Glomerular visceral epithelial cell (primary cell): ENCODE measurements at regions not wholly inside any gene's neighbourhood (a gene's known extent, or its start where the extent isn't known, plus 50 kb on each side); places are given as distances from the start of the nearest gene placed in this dataset.

Experiments
- DNase-seq: peaks from one replicate; pipeline ENCODE4 v3.0.0-alpha.2; 2016; ENCODE audit errors: extremely low spot score

DNA sequence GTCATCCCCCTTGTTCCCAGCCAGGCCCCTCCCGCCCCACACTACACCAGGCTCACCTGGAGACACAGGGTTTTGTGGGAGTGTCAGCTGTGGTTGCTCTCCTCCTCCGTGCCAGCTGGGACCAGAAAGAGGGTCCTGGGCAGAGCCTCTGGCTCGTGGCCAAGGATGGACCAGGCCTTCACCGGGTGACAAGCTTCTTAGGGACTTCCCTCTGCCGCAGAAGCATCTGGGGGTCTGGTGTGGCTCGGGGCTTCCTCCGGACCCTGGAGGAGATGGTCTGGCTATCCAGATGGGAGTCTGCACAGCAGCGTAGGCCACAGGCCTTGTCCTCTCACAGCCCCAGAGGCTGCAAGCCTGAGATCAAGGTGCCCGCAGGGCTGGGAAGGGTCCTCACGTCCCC, 63.8 kb upstream of the CFAP46 start:
- no peak for DNase-seq

DNA sequence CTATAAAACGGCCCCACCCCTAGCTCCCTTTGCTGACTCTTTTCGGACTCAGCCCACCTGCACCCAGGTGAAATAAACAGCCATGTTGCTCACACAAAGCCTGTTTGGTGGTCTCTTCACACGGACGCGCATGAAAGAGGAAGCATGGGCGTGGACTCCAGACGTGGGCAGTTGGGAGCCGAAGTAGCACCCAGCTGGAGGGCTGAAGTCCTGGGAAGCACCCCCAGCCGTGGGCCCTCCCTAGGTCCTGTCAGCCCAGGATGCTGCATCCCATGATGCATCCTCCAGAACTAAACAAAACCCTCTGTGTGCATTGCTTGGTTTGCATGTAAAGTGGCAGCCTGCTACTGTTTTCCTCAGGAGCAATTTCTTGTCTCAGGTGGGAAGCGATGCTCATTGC, 62.1 kb upstream of the CFAP46 start:
- DNase-seq, result no peak

DNA sequence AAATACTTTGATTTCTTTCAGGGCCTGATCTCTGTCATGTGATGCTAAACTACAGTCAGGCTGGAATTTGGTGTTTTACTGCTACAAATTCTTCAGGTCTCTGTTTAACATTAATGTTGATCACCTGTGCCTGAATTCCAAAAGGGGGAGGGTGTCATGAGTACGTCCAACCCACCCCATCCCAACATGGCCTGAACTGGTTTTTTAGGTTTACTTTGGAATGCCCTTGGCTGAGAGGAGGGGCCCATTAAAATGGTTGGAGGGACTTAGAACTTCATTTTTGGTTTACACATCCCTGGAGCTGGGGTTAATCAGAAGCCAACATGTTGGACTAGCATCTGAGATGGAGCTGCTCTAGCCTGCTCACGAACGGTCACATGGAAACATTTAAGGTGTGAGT, 60.8 kb upstream of the CFAP46 start:
- no peak for DNase-seq

DNA sequence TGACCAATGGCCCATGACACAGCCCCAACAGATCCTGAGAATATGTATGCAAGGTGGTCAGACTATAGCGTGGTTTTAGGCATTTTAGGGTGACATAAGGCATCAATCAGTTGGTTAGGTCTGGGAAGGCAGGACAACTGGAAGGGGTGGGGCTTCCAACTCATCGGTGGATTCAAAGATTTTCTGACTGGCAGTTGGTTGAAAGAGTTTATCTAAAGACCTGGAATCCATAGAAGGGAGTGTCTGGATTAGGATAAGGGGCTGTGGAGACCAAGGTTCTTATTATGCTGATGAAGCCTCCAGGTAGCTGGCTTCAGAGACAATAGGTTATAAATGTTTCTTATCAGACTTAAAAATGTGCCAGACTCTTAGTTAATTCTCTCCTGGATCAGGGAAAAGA, 60.3 kb upstream of the CFAP46 start:
- DNase-seq, result no peak

DNA sequence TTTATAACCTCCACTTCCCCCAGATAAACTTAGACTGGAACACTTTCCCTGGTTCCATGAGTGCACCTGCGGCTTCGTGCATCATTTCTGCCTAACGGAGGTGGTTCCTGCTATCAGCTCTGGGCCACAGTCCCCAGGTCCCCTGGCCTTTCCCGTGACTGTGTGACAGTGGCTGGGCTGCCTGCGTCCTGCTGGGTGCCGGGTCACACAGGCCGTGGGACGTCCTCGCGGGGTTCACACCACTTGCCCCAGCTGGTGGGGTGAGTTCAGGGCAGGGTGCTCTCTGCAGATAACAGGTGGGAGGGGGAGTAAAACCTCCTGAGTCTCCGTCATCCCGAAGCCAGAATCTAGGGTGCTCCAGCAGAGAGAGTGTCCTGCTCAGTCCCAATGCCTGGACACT, 58.7 kb upstream of the CFAP46 start:
- no peak for DNase-seq

DNA sequence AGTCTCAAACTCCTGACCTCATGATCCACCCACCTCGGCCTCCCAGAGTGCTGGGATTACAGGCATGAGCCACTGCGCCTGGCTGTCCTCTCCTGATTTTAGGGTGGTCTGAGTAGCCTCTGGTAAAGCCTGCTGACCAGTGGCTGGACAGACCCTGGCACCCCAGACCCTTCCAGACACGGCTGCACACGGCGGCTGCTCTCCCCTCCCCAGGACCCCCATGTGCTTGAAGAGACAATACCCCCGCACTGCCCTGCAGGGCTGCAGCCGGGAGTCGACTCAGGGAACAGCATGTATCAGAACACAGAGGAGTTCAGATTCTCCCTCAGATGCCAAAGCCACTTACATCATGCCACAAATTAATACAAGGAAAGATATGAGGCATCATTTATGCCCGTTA, 58.3 kb upstream of the CFAP46 start:
- DNase-seq, result no peak

DNA sequence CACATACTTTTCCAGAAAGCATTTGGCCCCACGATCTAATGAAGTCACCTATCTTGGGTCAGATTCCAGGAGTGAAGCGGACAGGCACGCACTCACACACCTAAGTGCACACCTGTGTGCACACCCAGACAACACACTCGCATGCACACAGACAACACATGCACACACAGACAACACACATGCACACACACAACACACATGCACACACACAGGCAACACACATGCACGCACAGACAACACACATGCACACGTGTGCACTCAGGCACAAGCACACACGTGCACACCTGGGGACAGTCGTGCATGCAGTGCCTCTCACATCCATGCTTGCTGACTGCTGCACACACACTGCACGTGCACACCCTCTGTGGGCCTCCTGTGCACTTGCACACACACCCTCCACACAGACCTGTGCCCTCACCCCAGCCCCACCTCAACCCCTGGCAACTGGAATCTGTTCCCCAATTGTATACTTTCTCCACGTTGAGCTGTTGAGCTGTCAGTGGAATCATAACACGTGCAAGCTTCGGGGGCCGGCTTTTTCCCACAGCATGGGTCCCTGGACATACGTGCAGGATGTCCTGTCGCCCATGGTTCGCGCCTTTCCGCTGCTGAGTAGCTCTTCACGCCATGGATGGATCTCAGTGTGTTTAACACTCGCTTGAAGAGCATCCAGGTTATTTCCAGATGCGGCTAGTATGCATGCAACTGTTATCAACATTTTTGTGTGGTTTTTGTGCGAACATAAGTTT, 55.3 kb upstream of the CFAP46 start:
- no peak for DNase-seq

DNA sequence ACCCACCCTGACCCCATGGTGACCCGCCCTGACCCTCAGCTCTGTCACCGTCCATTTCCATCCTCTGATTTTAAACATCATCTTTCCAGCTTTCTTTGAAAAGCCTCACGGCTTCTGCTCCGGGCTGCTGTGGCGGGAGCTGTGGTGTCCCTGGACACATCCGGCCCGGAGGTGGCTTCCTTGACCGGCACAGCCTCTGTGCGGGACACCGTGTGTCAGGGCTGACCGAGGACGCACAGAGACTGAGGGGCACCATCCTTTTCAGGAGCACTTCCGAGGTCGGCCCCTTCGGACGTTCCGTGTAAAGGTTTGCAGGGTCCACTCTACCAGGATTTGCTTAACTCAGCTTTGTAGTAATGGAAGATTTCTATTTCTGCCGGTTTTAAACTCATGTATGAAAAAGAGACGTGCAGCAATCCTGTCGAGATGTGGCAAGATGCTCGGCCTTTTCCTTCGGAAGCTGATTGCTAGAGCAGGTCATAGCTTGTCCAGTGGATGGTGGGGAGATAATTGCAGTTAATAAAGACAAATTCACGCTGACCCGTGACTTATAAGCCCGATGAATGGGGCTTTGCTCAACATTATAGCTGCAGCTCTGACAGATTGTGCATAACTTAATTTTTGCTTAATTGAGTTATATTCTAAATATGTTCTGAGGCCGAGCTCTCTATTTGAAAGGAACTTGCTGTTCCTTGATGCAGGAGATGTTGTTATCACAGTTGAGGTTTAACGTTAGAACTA, 54.4 kb upstream of the CFAP46 start:
- no peak for DNase-seq

DNA sequence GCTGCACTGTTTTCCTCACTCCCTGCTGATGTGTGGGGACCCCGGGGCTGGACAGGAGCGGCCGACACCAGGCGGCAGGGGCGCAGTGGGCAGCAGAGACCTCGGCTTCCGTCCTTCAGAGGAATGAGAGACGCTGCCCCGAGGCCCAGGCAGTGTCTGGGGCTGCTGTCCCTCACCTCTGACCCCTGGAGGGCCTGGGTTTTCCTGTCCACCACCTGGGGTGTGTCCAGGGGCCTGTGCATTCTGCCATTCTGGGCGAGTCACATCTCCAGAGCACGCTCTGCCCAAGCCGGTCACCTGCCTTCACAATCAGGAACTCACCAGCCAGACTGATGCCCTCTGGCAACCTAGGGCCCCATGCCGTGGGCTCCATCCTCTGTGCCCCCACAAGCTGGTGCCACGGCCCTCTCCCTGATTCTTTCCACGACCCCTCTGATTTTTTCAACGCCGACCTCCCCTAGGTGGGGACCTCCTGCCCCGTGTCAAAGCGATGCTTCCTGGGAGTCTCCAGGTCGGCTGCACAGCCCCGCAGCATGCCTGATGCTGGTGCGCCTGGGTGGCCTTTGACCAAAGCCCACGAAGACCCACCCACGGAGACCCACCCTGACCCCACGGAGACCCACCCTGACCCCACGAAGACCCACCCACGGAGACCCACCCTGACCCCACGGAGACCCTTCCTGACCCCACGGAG, 53.7 kb upstream of the CFAP46 start:
- no peak for DNase-seq

DNA sequence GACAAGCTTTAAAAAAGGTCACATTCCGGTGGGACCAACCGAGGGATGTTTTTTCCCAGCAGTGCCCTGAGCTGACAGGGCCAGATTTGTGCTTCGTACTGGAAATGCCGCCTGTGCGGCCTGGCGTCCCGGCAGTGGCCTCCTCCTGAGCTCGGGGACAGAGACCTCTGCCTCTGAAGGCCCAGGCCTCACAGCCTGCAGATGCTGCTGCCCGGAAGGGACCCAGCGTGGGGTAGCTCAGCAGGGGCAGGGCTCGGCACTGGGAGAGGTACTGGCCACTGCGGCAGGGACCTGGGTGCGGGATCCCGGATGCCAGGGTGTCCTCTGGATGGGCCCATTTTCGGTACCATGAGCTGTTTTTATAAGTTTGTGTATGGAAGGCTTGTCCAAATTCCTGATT, 52.4 kb upstream of the CFAP46 start:
- no peak for DNase-seq

DNA sequence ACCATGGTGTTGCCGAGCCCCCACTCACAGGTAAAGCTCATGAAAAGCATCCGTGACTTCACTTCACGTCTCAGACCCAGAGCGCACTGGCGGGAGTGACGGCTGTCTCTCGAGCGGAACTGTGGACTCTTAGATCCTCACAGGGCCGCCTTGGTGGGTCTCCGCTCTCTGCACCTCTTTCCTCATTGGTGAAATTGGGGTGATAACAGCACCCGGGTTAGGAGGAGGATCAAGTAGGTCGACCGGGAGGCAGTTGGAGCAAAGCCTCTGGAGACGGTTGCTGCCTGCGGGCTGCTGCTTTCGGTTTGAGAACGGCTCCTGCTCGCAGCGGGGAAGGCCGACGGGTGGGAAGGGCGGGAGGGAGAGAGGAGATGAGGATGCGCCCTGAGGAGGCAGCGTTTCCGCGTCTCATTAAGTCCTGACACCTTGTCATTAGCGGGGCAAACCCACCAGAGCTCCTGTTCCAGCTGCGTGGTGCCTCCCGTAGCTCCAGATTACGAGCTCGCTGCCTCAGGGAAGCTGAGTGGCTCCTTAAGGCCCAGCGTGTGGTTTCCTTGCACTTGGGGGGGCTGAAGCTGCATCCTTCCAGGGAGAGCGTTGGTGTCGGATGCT, 51.9 kb upstream of the CFAP46 start:
- DNase-seq, result peak; percentile 14

DNA sequence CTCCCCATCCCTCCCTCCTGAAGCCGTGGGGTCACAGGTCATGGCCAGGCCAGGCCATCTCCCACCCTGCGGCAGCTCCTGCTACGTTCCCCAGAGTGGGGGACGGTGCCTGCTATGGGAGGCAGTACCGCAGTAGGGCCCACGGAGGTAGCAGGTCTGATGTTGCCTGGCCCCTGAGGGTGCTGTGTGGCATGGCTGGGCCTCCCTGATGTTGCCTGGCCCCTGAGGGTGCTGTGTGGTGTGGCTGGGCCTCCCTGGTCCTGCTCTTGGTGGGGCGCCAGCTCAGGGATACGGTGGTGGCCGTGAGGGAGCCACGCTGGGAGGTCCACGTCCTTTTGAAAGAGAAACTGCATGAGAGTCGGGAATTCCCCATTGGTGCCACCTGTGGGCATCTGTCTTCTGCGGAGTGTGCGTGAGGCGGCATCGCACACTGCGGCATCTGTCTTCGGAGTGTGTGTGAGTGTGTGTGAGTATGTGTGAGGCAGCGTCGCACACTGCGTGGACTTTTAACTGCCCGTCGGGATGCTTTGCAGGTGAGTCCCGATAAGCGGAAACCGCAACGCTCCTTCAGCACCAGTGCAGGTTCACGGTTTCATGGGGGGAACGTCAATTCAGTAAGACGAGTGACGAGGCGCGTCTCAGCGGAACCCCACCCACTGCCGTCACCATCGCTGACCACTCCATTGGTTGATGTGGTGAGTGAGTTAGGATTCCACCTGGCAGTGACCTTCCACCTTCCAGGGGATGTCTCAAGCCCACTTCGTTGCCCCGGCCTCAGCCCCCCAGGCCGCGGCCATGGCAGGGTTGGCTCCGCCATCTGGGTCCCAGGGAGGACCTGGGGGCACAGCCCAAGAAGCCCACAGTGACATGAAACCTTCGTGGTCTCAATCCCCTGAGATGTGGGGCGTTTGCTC, 51.2 kb upstream of the CFAP46 start:
- DNase-seq, result no peak

DNA sequence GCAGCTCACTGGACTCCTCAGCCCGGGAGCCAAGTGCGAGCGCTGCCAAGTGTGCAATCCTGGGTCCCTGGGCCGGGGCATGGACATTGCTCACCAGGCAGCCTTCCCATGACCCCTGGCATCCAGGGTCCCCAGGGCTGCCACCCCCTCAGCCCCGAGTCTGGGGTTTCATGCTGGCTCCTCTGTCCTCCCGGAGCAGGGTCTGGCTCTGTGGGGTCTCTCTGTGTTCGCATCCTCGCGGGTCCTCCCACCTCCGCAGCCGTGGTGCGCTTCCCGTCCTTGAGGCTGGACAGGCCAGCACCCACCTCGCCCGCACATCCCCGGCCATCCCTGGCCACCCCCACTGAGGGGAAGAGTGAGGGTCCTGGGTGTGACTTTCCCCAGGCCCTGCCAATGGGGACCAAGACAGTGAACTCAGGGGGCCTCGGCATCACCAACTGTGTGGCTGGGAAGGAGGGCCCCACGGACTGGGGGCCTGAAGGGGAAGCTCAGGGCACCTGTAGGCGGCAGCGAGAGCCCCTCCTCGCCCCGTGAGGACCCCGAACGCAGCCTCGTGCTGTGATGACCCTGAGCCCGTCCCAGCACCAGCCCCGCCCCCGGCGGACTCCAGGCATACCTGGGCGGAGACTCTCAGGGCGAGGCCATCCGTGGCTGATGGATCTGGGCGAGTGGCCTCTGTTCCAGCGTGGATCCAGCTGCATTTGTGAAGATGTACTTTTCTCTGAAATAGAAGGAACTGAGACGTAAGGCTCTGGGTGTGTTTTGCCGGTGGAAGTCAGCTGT, 50.3 kb upstream of the CFAP46 start:
- DNase-seq, result no peak
